ENCODE measurements at regions not wholly inside any gene's neighbourhood (a gene's known extent, or its start where the extent isn't known, plus 50 kb on each side); places are given as distances from the start of the nearest gene placed in this dataset.

GRCh38 chr6:155985660-155986138 is 530.1 kb upstream of the NOX3 start:
- BruUV-seq (replicated peaks), result no TSS peak
- ATAC-seq, result no peak
- Histone ChIP-seq H3K4me1 (ENCODE audit: control insufficient read depth in 1 of 2, insufficient read depth in 2 of 2, low read length in 2 of 2) (no peaks in the 10 kb centered on the region), H3K9me2 (ENCODE audit: insufficient read depth) (no peaks in the 10 kb centered on the region), H3K27me3 (ENCODE audit: insufficient read depth, low read length) (no peaks in the 10 kb centered on the region), H3K79me2 (ENCODE audit: insufficient read depth, low read length) (no peaks in the 10 kb centered on the region), H3K36me3 (ENCODE audit: control insufficient read depth in 1 of 2, insufficient read depth in 2 of 2, low read length in 2 of 2) (no peaks in the 10 kb centered on the region), H4K20me1 (ENCODE audit: insufficient read depth) (no peaks in the 10 kb centered on the region), H3K9ac (ENCODE audit: low read length) (no peak overlapping the region), H3K4me3 (replicated peaks in 1 of 2; ENCODE audit: low read depth in 1 of 2, low read length in 2 of 2) (no peak overlapping the region), H3K4me2 (ENCODE audit: low read length) (no peak overlapping the region), H2AFZ (ENCODE audit: low read depth, low read length, poor library complexity, severe bottlenecking) (no peak overlapping the region), H3K9me3 (ENCODE audit: control insufficient read depth in 1 of 2, insufficient read depth in 1 of 2, low read depth in 1 of 2, low read length in 2 of 2) (no peaks in the 10 kb centered on the region), H3K27ac (ENCODE audit: low read depth, low read length) (no peak overlapping the region)
- no peak for DNase-seq (ENCODE audit: low read depth, low spot score)
- RAD21 ChIA-PET (ENCODE audit: low non-redundant PET in 1 of 2, low total read pairs in 2 of 2, uncharacterized antibody in 2 of 2, unreplicated experiment in 2 of 2), result no interaction called here
- intact Hi-C loops (cut with micrococcal nuclease), result no loop called here
- CTCF ChIA-PET, result no interaction called here
- POLR2A ChIA-PET, result no interaction called here
- TF ChIP-seq EGR1 (IDR thresholded peaks at IDR 0.05; ENCODE audit: low read depth) (no peak), CEBPB (IDR thresholded peaks at IDR 0.05; ENCODE audit: low read depth) (no peak), REST (IDR thresholded peaks at IDR 0.05; ENCODE audit: low read depth) (no peak), EZH2phosphoT487 (IDR thresholded peaks at IDR 0.05; ENCODE audit: borderline replicate concordance) (no peak), CBX3 (IDR thresholded peaks at IDR 0.05; ENCODE audit: low read depth) (no peak), SRF (IDR thresholded peaks at IDR 0.05; ENCODE audit: low read depth) (no peak), ATF3 (IDR thresholded peaks at IDR 0.05) (no peak), SIN3A (IDR thresholded peaks at IDR 0.05; ENCODE audit: low read depth) (no peak), ZFX (IDR thresholded peaks at IDR 0.05) (no peak), TCF7L2 (IDR thresholded peaks at IDR 0.05; ENCODE audit: borderline replicate concordance, extremely low read depth, insufficient read depth, insufficient read length) (no peak), ZBTB33 (IDR thresholded peaks at IDR 0.05; ENCODE audit: extremely low read depth, insufficient replicate concordance, low read length) (no peak), POLR2AphosphoS5 (IDR thresholded peaks at IDR 0.05; ENCODE audit: low read depth, low read length) (no peak), YY1 (IDR thresholded peaks at IDR 0.05; ENCODE audit: extremely low read depth, insufficient replicate concordance, low read depth, low read length) (no peak), ZNF274 (IDR thresholded peaks at IDR 0.05; ENCODE audit: low read depth, low read length) (no peak), SP1 (IDR thresholded peaks at IDR 0.05; ENCODE audit: low read depth) (no peak)
- TF ChIP-seq, protein P1, sequence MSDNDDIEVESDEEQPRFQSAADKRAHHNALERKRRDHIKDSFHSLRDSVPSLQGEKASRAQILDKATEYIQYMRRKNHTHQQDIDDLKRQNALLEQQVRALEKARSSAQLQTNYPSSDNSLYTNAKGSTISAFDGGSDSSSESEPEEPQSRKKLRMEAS (IDR thresholded peaks at IDR 0.05), result no peak
- TF ChIP-seq, protein P2, sequence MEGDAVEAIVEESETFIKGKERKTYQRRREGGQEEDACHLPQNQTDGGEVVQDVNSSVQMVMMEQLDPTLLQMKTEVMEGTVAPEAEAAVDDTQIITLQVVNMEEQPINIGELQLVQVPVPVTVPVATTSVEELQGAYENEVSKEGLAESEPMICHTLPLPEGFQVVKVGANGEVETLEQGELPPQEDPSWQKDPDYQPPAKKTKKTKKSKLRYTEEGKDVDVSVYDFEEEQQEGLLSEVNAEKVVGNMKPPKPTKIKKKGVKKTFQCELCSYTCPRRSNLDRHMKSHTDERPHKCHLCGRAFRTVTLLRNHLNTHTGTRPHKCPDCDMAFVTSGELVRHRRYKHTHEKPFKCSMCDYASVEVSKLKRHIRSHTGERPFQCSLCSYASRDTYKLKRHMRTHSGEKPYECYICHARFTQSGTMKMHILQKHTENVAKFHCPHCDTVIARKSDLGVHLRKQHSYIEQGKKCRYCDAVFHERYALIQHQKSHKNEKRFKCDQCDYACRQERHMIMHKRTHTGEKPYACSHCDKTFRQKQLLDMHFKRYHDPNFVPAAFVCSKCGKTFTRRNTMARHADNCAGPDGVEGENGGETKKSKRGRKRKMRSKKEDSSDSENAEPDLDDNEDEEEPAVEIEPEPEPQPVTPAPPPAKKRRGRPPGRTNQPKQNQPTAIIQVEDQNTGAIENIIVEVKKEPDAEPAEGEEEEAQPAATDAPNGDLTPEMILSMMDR (IDR thresholded peaks at IDR 0.05 in 2 of 3, conservative IDR thresholded peaks at IDR 0.05 in 1 of 3; ENCODE audit: borderline replicate concordance in 1 of 3, insufficient read depth in 1 of 3, low read depth in 2 of 3, low read length in 2 of 3), result no peak
